HG03342 (cell line): ENCODE measurements at regions not wholly inside any gene's neighbourhood (a gene's known extent, or its start where the extent isn't known, plus 50 kb on each side); places are given as distances from the start of the nearest gene placed in this dataset.

Experiments
- ATAC-seq: cut with Tn5 transposase; IDR thresholded peaks from one replicate; pipeline ENCODE4 v1.9.1; 2021; ENCODE audit warnings: mild to moderate bottlenecking, moderate library complexity; ENCODE audit not compliant: unreplicated experiment

DNA sequence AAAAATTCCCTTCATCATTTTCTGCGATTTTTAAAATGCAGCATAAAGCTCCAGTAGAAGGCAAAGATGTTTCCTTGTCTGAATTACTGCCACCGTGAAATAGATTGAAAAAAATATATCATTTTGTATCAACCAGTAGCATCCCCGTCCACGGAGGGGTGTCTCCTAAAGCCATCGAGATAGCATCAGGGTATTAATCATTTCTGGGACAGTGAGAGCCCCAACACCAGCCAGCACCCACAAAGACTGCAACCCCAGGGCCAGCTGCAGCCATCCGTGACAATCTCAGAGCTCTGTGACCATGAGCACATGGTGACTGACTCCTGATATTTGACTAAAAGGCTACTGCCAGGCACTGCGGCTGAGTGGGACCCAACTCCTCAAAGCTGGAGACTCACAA lies 64.1 kb upstream of the SIX3 start:
- no peak for ATAC-seq

DNA sequence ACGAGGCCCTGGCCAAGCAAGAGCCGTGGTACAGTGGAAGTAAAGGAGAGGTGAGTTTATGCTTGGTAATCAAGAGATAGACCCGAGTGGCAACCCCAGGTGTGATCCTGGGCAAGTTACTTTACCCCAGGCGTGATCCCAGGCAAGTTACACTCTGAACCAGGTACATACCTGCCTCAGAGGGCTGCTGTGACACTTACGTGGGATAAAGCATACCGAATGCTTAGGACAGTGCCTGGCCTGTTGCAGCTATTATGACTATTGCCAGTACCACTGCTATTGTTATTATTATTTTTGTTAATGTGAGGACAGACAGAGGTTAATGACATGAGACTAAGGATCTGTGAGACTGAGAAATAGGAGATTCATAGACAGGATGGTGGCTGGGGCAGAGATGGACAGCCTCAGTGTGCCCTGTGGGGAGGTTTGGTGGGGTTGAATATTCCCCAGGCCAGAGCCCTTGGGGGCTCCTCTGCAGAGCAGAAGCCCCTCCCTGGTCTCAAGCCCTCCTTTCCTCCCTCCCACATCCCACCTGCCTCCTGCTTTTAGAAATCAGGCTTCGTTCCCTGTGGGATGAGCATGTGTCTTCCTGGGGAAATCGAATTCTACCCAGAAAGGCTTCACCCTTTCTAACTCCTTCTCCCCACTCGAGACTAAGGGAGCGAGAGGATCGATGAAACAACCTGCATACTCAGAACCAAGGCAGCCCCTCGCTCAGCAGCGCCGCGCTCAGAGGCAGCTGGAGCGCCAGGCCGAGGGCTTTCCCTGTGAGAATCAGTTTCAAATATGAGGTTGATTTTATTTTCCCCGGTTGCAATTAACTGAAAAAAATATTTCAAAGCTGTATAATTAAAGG lies 62.0 kb upstream of the SIX3 start:
- ATAC-seq = no peak

DNA sequence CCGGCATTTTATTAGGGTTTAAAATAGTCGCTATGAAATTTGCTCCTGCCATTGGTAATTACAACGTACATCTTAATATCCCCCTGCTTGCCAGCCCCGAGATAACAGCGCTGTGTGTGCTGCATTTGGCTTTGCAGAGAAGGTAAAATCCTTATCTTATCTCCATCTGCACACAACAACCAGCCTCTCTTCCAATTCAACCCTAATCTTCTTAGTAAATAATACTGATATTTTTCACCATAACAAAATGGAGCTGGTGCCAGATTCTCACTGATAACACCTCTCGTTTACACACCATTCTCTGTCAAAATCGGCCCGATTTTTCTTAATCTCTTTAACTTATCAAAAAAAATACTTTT lies 61.4 kb upstream of the SIX3 start:
- no peak for ATAC-seq

DNA sequence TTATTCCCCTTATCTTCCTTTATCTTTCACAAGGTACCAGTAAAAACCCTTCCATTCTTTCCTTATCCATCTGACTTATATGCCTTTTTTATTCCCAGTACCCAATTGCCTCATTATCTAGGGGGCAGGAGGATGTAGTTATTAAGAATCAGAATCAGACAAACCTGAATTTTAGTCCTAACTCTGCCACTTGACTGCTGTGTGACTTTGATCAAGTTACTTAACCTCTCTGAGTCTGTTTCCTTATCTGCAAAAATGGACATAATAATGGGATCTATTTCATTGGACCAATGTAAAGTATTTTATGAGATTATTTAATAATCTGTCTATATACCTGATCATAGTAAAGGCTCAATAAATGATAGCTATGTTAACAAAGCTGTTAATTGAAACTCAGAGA lies 59.6 kb upstream of the SIX3 start:
- no peak for ATAC-seq

DNA sequence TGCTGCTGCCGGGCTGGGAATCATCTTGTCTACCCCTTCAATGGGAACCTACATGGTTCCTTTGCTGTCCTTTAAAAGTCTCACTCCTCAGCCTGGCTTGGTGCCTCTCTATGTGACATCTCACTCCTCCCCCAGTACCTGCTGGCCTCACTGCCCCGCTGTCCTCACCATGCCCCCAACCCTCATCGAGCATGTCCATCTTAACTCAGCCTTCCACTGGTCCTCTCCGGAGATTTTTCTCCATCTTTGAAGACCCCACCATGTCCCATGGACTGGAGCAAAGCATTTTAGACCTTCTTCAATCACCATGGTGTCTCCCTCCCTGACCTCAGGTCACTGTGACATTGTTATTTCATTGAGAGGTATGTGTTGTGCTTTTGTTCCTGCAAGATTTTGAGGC lies 58.1 kb upstream of the SIX3 start:
- ATAC-seq = no peak

DNA sequence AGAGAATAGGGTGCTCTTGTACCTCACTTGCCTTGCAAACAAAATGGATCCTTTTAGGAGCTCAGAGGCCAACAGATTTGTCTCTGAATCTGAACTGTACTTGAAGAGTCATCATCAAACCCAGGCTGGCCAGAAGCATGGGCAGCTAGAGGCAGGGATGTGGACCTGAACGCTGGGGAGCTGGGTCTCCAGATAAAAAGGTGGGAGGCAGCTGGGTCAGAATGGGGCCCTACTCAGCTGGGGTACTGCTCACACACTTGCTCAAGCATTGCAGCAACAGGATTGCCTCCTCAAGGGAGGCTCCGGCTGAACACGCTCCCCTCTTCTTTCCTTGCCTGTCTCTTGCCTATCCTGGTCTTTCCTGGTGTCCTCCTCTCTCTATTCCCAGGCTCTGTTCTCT lies 57.3 kb upstream of the SIX3 start:
- ATAC-seq = no peak

DNA sequence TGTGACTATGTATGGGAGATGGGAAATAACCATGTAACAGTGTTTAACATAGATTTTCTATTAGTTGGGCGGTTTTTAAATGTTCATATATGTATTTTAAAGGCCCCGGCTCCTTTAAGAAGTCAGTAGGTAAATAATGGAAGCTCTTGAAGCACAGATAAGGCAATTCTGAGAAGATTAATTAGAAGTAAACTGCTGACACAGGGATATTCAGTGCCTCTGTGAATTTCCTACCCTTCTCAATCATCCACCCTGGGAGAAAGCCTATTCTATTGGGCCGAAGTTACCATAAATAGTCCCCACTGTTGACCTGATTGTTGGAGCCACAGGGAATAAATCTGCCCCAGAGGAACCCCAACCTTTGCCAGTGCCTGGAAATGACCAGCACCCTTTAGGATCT lies 56.8 kb upstream of the SIX3 start:
- no peak for ATAC-seq

DNA sequence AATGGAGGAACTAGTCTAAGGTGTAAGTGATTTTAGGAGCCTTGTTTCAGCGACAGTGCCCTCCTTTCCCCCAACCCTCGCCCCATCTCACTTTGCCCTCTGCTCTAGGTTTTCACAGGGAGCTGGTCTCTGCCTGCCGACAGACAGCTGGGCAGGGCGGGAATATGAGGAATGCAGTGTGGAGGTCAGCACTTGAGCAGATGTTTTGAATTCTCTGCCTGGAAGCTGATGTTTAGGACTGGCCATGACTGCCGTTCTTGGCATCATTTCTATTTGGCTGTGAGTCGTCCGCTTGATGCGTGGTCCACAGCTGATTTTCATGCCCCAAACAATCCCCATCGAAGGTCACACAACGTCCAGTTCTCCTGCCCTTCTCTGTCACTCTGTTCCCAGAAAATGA lies 55.1 kb upstream of the SIX3 start:
- no peak for ATAC-seq

DNA sequence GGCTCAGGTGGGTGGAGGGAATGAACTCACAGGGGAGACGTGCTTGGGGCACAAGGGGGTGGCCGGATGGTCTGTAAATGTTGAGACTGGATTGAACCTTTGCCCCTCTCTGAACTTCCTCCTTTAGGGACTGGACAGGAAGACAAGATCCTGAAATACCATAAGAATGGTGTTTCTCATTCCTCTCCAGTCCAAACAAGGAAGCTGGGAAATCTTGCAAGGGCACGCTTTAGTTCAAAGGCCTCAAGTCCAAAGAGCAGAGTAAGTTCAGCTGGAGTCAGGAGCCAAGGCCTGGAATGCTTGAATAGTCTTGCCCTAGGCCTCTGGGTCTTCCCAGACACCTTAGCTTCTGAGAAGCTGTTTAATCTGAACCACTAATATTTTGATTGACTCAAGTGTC lies 52.4 kb upstream of the SIX3 start:
- ATAC-seq = no peak
